HepG2 (cell line): ENCODE measurements at regions not wholly inside any gene's neighbourhood (a gene's known extent, or its start where the extent isn't known, plus 50 kb on each side); places are given as distances from the start of the nearest gene placed in this dataset.
A peak's percentile ranks its signal among the peaks of the same experiment; 100 is the strongest.

Experiments
- ATAC-seq: fragments of 200-7000 bp; cut with Tn5 transposase; 3 replicates; pipeline ENCODE4 v1.9.1; 2020; ENCODE audit warnings: mild to moderate bottlenecking, moderate library complexity
- BruUV-seq: library from RNA; stranded (reverse); fragments of 400-500 nt; replicated peaks from 2 replicates; lab custom pipeline; 2021; lab: Mats Ljungman, UMichigan
- CTCF ChIA-PET: fragments of 300-600 bp; formaldehyde crosslinking; extraction: SDS; loops from one replicate; lab custom pipeline; 2021; ENCODE audit warnings: low total read pairs, inconsistent platforms, low intra/inter-chr PET ratio; lab: Yijun Ruan, JAX
- POLR2A ChIA-PET: fragments of 350-600 bp; sonication (Branson Sonifier 250); formaldehyde crosslinking; loops from one replicate; lab custom pipeline; 2020; ENCODE audit warnings: antibody characterized with exemption, inconsistent platforms; lab: Yijun Ruan, JAX
- DNase-seq: peaks from one replicate; pipeline ENCODE4 v3.0.0-alpha.2; 2015; ENCODE audit warnings: low spot score
- FAIRE-seq: peaks from 3 replicates; lab custom pipeline; 2011; peaks lifted over from hg19 to GRCh38; lab: Jason Lieb, UNC
- H2AFZ ChIP-seq: one replicate; pipeline ENCODE4 v1.6.1; 2011; ENCODE audit warnings: low read length, inconsistent platforms
- H3K27ac ChIP-seq: fragments of 300-600 bp; 3 replicates; pipeline ENCODE4 v1.8.0; 2011; ENCODE audit warnings: mixed run types, mild to moderate bottlenecking, mixed read lengths, low read length, inconsistent platforms; ENCODE audit not compliant: insufficient read depth; ENCODE audit errors: extremely low read length
- H3K27me3 ChIP-seq, 2 experiments: fragments of 200-600 bp in 1 of 2; 2 replicates in 1 of 2; 3 replicates in 1 of 2; pipeline versions ENCODE4 v1.6.0 to v1.8.0; 2011; ENCODE audit warnings: low read length in 2 of 2, mild to moderate bottlenecking in 2 of 2, moderate library complexity in 2 of 2, inconsistent platforms in 1 of 2; ENCODE audit not compliant: insufficient read depth in 2 of 2, control insufficient read depth in 1 of 2
- H3K36me3 ChIP-seq, 2 experiments: fragments of 200-600 bp in 1 of 2; replicated peaks in 1 of 2; 2 replicates in 1 of 2; 3 replicates in 1 of 2; pipeline versions ENCODE4 v1.5.1 to v1.8.0; 2011; ENCODE audit warnings: low read length in 2 of 2, inconsistent platforms in 1 of 2; ENCODE audit not compliant: insufficient read depth in 2 of 2, control insufficient read depth in 1 of 2
- H3K4me1 ChIP-seq: 2 replicates; pipeline ENCODE4 v1.5.1; 2012; ENCODE audit warnings: low read length, inconsistent platforms; ENCODE audit not compliant: insufficient read depth
- H3K4me2 ChIP-seq: 2 replicates; pipeline ENCODE4 v1.6.0; 2011; ENCODE audit warnings: low read depth, low read length, inconsistent platforms
- H3K4me3 ChIP-seq, 3 experiments: fragments of 200-600 bp in 1 of 3; sonication (generic), shearing (Covaris generic) in 1 of 3; replicated peaks in 1 of 3; 2 replicates each; pipeline ENCODE4 v1.5.1; 2011 to 2016; ENCODE audit warnings: low read length in 3 of 3, inconsistent platforms in 2 of 3, low read depth in 2 of 3, mild to moderate bottlenecking in 2 of 3, control low read depth in 1 of 3, mixed read lengths in 1 of 3; ENCODE audit not compliant: insufficient read depth in 1 of 3
- H3K79me2 ChIP-seq: one replicate; pipeline ENCODE4 v1.6.1; 2011; ENCODE audit warnings: low read length, inconsistent platforms; ENCODE audit not compliant: insufficient read depth
- H3K9ac ChIP-seq: 2 replicates; pipeline ENCODE4 v1.6.0; 2011; ENCODE audit warnings: mild to moderate bottlenecking, low read depth, low read length, inconsistent platforms; ENCODE audit not compliant: insufficient read depth
- H3K9me3 ChIP-seq: 2 replicates; pipeline ENCODE4 v1.5.1; 2012; ENCODE audit warnings: mild to moderate bottlenecking, low read length
- H4K20me1 ChIP-seq: 2 replicates; pipeline ENCODE4 v1.6.0; 2011; ENCODE audit warnings: inconsistent platforms, mild to moderate bottlenecking, low read length, moderate library complexity; ENCODE audit not compliant: insufficient read depth
- ATF7 ChIP-seq, 2 experiments: fragments of 450-650 bp in 1 of 2; sonication (generic) in 1 of 2; formaldehyde crosslinking in 1 of 2; IDR thresholded peaks; 2 replicates each; pipeline versions ENCODE4 v1.4.0 to v1.6.1; 2016 to 2020; ENCODE audit warnings: antibody characterized with exemption in 1 of 2, mild to moderate bottlenecking in 1 of 2, missing genetic modification reagents in 1 of 2
- GPN1 ChIP-seq: sonication (generic); formaldehyde crosslinking; IDR thresholded peaks from 2 replicates; pipeline ENCODE4 v1.5.1; 2020; ENCODE audit warnings: missing genetic modification reagents, borderline replicate concordance
- NCOA2 ChIP-seq: sonication (generic); formaldehyde crosslinking; IDR thresholded peaks from 2 replicates; pipeline ENCODE4 v1.8.0; 2022; ENCODE audit warnings: inconsistent platforms
- ZNF549 ChIP-seq: sonication (generic); formaldehyde crosslinking; IDR thresholded peaks from 2 replicates; pipeline ENCODE4 v1.5.0; 2020; ENCODE audit warnings: missing genetic modification reagents
- WGBS: methylation state at CpG from one replicate; pipeline ENCODE4 v1.1.6; 2017; ENCODE audit warnings: low lambda C conversion rate; 5-methylcytosine and 5-hydroxymethylcytosine counted together
- in situ Hi-C: cut with HindIII; loops from 2 replicates; pipeline ENCODE4 v1.10.0; 2017; ENCODE audit warnings: low pct_unique_long_range_greater_than_20kb; ENCODE audit not compliant: extremely low pct_ligation_motif_present
- intact Hi-C: fragments of 100-400 bp; cut with micrococcal nuclease; formaldehyde crosslinking; loops from one replicate; pipeline ENCODE4 v1.10.0; 2022; ENCODE audit not compliant: unreplicated experiment
- TF ChIP-seq, protein P1 (sequence below): sonication (generic); formaldehyde crosslinking; conservative IDR thresholded peaks from 2 replicates; pipeline ENCODE4 v1.4.0; 2020; ENCODE audit warnings: missing genetic modification reagents
- TF ChIP-seq, protein P2 (sequence below): sonication (generic); formaldehyde crosslinking; IDR thresholded peaks from 2 replicates; pipeline ENCODE4 v1.5.0; 2020; ENCODE audit warnings: mild to moderate bottlenecking, missing genetic modification reagents, borderline replicate concordance

- H3K27me3 ChIP-seq = no peaks in the 10 kb centered on the region
- BruUV-seq = no TSS peak
- 3% methylated on average over 4 of the region's 4 CpGs for WGBS
- no peak for ATAC-seq
- H3K79me2 ChIP-seq = no peaks in the 10 kb centered on the region
- no peak overlapping the region for H3K4me2 ChIP-seq
- CTCF ChIA-PET = no interaction called here
- no peak for FAIRE-seq
- no peak overlapping the region for H3K27ac ChIP-seq
- no peak overlapping the region for H3K4me3 ChIP-seq
- in situ Hi-C loops = no loop called here
- no peaks in the 10 kb centered on the region for H3K36me3 ChIP-seq
- POLR2A ChIA-PET = no interaction called here
- DNase-seq = no peak
- H3K9ac ChIP-seq = no peak overlapping the region
- no peaks in the 10 kb centered on the region for H4K20me1 ChIP-seq
- no peaks in the 10 kb centered on the region for H3K9me3 ChIP-seq
- H2AFZ ChIP-seq = no peak overlapping the region
- TF ChIP-seq ZNF549 (CRISPR knock-in tag) (no peak), GPN1 (CRISPR knock-in tag) (no peak), NCOA2 (no peak), ATF7 (IDR thresholded peaks at IDR 0.05) (peak; percentile 67; the same call in 1 of the 2 replicates), ATF7 (CRISPR knock-in tag; IDR thresholded peaks at IDR 0.05) (no peak)
- TF ChIP-seq, protein P1, sequence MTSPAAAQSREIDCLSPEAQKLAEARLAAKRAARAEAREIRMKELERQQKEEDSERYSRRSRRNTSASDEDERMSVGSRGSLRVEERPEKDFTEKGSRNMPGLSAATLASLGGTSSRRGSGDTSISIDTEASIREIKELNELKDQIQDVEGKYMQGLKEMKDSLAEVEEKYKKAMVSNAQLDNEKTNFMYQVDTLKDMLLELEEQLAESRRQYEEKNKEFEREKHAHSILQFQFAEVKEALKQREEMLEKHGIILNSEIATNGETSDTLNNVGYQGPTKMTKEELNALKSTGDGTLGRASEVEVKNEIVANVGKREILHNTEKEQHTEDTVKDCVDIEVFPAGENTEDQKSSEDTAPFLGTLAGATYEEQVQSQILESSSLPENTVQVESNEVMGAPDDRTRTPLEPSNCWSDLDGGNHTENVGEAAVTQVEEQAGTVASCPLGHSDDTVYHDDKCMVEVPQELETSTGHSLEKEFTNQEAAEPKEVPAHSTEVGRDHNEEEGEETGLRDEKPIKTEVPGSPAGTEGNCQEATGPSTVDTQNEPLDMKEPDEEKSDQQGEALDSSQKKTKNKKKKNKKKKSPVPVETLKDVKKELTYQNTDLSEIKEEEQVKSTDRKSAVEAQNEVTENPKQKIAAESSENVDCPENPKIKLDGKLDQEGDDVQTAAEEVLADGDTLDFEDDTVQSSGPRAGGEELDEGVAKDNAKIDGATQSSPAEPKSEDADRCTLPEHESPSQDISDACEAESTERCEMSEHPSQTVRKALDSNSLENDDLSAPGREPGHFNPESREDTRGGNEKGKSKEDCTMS (CRISPR knock-in tag) = no peak
- H3K4me1 ChIP-seq = no peaks in the 10 kb centered on the region
- intact Hi-C loops = no loop called here
These were observed 286.9 kb upstream of the CELF4 start for GRCh38 chr18:37852464-37852863.

- Histone ChIP-seq H3K4me2 (no peak overlapping the region), H3K36me3 (no peaks in the 10 kb centered on the region), H3K79me2 (no peaks in the 10 kb centered on the region), H4K20me1 (no peaks in the 10 kb centered on the region), H3K4me1 (no peaks in the 10 kb centered on the region), H3K4me3 (no peak overlapping the region), H3K9me3 (no peaks in the 10 kb centered on the region), H3K27me3 (no peaks in the 10 kb centered on the region), H3K27ac (no peak overlapping the region), H2AFZ (no peak overlapping the region), H3K9ac (no peak overlapping the region)
- in situ Hi-C loops (no loop called here), intact Hi-C loops (no loop called here)
- DNase-seq (no peak), ATAC-seq (no peak), FAIRE-seq (no peak)
- ChIA-PET POLR2A (no interaction called here), CTCF (no interaction called here)
- no TSS peak for BruUV-seq
- WGBS = 0% methylated on average over 3 of the region's 3 CpGs
- TF ChIP-seq, protein P2, sequence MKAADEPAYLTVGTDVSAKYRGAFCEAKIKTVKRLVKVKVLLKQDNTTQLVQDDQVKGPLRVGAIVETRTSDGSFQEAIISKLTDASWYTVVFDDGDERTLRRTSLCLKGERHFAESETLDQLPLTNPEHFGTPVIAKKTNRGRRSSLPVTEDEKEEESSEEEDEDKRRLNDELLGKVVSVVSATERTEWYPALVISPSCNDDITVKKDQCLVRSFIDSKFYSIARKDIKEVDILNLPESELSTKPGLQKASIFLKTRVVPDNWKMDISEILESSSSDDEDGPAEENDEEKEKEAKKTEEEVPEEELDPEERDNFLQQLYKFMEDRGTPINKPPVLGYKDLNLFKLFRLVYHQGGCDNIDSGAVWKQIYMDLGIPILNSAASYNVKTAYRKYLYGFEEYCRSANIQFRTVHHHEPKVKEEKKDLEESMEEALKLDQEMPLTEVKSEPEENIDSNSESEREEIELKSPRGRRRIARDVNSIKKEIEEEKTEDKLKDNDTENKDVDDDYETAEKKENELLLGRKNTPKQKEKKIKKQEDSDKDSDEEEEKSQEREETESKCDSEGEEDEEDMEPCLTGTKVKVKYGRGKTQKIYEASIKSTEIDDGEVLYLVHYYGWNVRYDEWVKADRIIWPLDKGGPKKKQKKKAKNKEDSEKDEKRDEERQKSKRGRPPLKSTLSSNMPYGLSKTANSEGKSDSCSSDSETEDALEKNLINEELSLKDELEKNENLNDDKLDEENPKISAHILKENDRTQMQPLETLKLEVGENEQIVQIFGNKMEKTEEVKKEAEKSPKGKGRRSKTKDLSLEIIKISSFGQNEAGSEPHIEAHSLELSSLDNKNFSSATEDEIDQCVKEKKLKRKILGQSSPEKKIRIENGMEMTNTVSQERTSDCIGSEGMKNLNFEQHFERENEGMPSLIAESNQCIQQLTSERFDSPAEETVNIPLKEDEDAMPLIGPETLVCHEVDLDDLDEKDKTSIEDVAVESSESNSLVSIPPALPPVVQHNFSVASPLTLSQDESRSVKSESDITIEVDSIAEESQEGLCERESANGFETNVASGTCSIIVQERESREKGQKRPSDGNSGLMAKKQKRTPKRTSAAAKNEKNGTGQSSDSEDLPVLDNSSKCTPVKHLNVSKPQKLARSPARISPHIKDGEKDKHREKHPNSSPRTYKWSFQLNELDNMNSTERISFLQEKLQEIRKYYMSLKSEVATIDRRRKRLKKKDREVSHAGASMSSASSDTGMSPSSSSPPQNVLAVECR (CRISPR knock-in tag) = no peak
These were observed 281.9 kb upstream of the CELF4 start for GRCh38 chr18:37847544-37847943.
